Cardiac septum (tissue), 1 donor: ENCODE measurements at regions not wholly inside any gene's neighbourhood (a gene's known extent, or its start where the extent isn't known, plus 50 kb on each side); places are given as distances from the start of the nearest gene placed in this dataset.

Experiments
- DNase-seq: peaks from one replicate; pipeline ENCODE4 v3.0.0-alpha.2; 2020; ENCODE audit warnings: low spot score
- intact Hi-C: fragments of 100-400 bp; cut with DNase I; formaldehyde crosslinking; loops from one replicate; pipeline ENCODE4 v1.14.0; 2022
- donor health status: DM: no; HTN: no; CAD: no.

- DNase-seq, result no peak
- intact Hi-C loops, result no loop called here
These were observed 304.1 kb upstream of the N4BP1 start for GRCh38 chr16:48914070-48914469.

GRCh38 chr16:48913384-48913783 lies 303.4 kb upstream of the N4BP1 start:
- intact Hi-C loops, result no loop called here
- no peak for DNase-seq

GRCh38 chr16:48912360-48912759 lies 302.4 kb upstream of the N4BP1 start:
- DNase-seq, result no peak
- intact Hi-C loops, result no loop called here

- DNase-seq, result no peak
- intact Hi-C loops, result no loop called here
These were observed 301.7 kb upstream of the N4BP1 start for GRCh38 chr16:48911700-48912099.

GRCh38 chr16:48910214-48910613 lies 300.2 kb upstream of the N4BP1 start:
- DNase-seq, result no peak
- intact Hi-C loops, result no loop called here

GRCh38 chr16:48909231-48909630 lies 299.3 kb upstream of the N4BP1 start:
- intact Hi-C loops, result no loop called here
- no peak for DNase-seq

- intact Hi-C loops, result no loop called here
- no peak for DNase-seq
These were observed 298.1 kb upstream of the N4BP1 start for GRCh38 chr16:48907906-48908634.

GRCh38 chr16:48905632-48906505 lies 295.9 kb upstream of the N4BP1 start:
- DNase-seq, result no peak
- intact Hi-C loops, result no loop called here

GRCh38 chr16:48904333-48904732 lies 294.4 kb upstream of the N4BP1 start:
- no peak for DNase-seq

GRCh38 chr16:48903039-48903438 lies 293.1 kb upstream of the N4BP1 start:
- peak; percentile 24 for DNase-seq
- intact Hi-C loops, result no loop called here

More at GRCh38 chr16:48904333-48904732, 294.4 kb upstream of the N4BP1 start:
- intact Hi-C loops, result no loop called here

GRCh38 chr16:48901712-48902374 lies 291.9 kb upstream of the N4BP1 start:
- DNase-seq, result peak; percentile 60
- intact Hi-C loops, result no loop called here

- DNase-seq, result peak; percentile 26
- intact Hi-C loops, result no loop called here
These were observed 289.5 kb upstream of the N4BP1 start for GRCh38 chr16:48899500-48899899.

GRCh38 chr16:48897698-48898205 lies 287.8 kb upstream of the N4BP1 start:
- intact Hi-C loops, result no loop called here
- peak; percentile 51 for DNase-seq

GRCh38 chr16:48895142-48895541 lies 285.2 kb upstream of the N4BP1 start:
- DNase-seq, result peak; percentile 29
- intact Hi-C loops, result no loop called here

GRCh38 chr16:48892893-48893292 lies 282.9 kb upstream of the N4BP1 start:
- intact Hi-C loops, result no loop called here
- DNase-seq, result no peak

- intact Hi-C loops, result no loop called here
- peak; percentile 35 for DNase-seq
These were observed 277.7 kb upstream of the N4BP1 start for GRCh38 chr16:48887646-48888210.

- intact Hi-C loops, result no loop called here
- peak; percentile 60 for DNase-seq
These were observed 275.5 kb upstream of the N4BP1 start for GRCh38 chr16:48885471-48885870.

- intact Hi-C loops, result no loop called here
- no peak for DNase-seq
These were observed 271.3 kb upstream of the N4BP1 start for GRCh38 chr16:48881272-48881671.

- no peak for DNase-seq
- intact Hi-C loops, result no loop called here
These were observed 269.5 kb upstream of the N4BP1 start for GRCh38 chr16:48879223-48880122.
